ENCODE measurements at regions not wholly inside any gene's neighbourhood (a gene's known extent, or its start where the extent isn't known, plus 50 kb on each side); places are given as distances from the start of the nearest gene placed in this dataset.

DNA sequence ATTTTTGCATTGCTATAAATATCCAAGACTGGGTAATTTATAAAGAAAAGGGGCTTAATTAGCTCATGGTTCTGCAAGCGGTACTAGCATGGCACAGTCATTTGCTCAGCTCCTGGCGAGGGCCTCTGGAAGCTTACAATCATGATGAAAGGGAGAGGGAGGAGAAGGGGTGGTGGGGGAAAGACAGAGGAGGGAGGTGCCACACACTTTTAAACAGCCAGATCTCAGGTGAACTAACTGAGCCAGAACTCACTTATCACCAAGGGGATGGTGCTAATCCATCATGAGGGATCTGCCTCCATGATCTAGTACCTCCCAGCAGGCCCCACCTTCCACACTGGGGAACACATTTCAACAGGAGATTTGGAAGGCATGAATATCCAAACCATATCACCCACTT lies 476.3 kb downstream of the PCNX1 start:
- Histone ChIP-seq H3K9me3 (ENCODE audit: control insufficient read depth in 1 of 2, low read length in 2 of 2) (no peaks in the 10 kb centered on the region), H3K27ac (ENCODE audit: low read length) (no peak overlapping the region)

DNA sequence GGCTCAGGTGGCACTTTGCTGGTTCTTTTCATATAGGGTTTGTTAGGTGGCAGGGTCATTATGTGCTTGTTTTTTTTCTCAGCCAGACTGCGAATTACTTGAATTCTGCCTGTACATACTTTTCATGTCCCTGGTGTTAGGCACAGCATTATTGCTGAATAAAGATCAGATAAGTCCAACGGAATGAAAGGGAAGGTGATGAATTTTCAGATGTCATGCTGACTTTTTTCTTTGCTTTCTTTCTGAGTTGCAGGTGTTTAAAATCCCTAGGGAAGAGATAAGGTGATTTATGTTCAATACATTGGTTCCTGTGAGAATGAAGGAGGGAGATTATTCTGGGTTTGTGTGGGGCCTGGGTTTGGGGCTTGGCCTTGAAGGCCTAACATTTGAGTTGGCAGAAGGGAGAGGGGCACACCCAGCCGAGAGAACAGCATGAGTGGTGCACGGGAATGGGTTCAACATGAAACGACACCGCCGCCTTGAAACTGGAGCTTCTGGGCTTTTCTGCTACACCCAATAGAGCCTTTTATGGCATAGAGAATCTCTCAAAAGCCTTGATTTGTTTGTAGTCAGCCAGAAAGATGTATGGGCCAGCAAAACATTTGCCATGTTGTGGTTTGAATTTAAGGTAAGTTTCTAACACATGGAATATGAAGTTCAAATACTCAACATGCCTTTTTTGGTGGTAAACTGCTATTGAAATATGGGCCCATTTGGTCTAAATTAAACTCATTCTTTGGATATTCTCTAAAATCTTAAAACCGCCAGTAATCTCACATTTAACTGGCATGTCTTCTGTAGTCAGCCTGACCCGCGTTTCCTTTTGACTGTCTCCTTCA lies 477.0 kb downstream of the PCNX1 start:
- no peaks in the 10 kb centered on the region for H3K27me3 ChIP-seq (ENCODE audit: low read depth, low read length)
- H3K27ac ChIP-seq (ENCODE audit: low read length): no peak overlapping the region
- no peak overlapping the region for H3K4me3 ChIP-seq (ENCODE audit: low read depth in 1 of 2, low read length in 2 of 2)
- no peaks in the 10 kb centered on the region for H3K9me3 ChIP-seq (ENCODE audit: control insufficient read depth in 1 of 2, low read length in 2 of 2)
- H3K4me1 ChIP-seq (ENCODE audit: control insufficient read depth in 1 of 2, insufficient read depth in 2 of 2, low read length in 2 of 2): no peaks in the 10 kb centered on the region
- H3K36me3 ChIP-seq (ENCODE audit: control insufficient read depth in 1 of 2, insufficient read depth in 2 of 2, low read length in 2 of 2): no peaks in the 10 kb centered on the region

More for the DNA sequence above, 476.3 kb downstream of the PCNX1 start:
- Histone ChIP-seq H3K27me3 (ENCODE audit: low read depth, low read length) (no peaks in the 10 kb centered on the region), H3K36me3 (ENCODE audit: control insufficient read depth in 1 of 2, insufficient read depth in 2 of 2, low read length in 2 of 2) (no peaks in the 10 kb centered on the region), H3K4me1 (ENCODE audit: control insufficient read depth in 1 of 2, insufficient read depth in 2 of 2, low read length in 2 of 2) (no peaks in the 10 kb centered on the region), H3K4me3 (ENCODE audit: low read depth in 1 of 2, low read length in 2 of 2) (no peak overlapping the region)

DNA sequence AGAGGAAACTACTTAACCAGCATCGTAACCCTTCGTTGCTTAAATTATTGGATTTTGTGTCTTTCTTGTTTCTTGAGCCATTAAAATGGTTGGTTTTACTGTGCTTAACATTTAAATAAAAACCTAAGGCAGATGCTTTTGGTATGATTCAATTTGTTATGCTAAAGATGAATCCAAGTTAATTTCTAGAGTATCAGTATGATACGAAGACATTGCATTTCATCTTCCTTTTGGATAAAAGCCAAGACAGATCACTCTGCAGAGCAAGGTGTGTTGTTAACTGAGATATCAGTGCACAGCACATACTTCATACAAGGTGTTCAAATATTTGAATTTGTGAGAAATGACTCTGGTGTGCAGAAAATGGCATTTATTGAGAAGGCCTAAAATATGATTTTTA lies 480.5 kb downstream of the PCNX1 start:
- Histone ChIP-seq H3K9me3 (ENCODE audit: control insufficient read depth in 1 of 2, low read length in 2 of 2) (no peaks in the 10 kb centered on the region), H3K4me1 (ENCODE audit: control insufficient read depth in 1 of 2, insufficient read depth in 2 of 2, low read length in 2 of 2) (no peaks in the 10 kb centered on the region), H3K4me3 (ENCODE audit: low read depth in 1 of 2, low read length in 2 of 2) (no peak overlapping the region), H3K27me3 (ENCODE audit: low read depth, low read length) (no peaks in the 10 kb centered on the region), H3K27ac (ENCODE audit: low read length) (no peak overlapping the region), H3K36me3 (ENCODE audit: control insufficient read depth in 1 of 2, insufficient read depth in 2 of 2, low read length in 2 of 2) (no peaks in the 10 kb centered on the region)

DNA sequence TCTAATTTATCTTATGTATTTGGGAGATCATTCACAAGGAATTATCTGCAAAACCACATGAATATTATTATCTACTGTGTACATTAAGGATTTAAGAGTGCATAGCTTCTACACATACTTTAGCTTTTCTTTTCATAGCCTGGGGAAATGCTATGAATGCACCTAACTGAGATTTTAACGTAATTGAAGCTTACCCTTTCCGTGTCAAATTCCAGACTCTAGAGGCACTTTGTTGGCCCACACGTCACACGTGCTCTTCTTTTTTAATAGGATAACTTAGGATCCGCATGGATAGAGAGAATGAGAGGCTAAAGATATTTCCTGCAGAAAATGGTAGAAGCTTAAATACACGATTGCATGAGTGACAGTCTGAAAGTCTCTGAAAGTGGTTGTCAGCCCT lies 481.1 kb downstream of the PCNX1 start:
- Histone ChIP-seq H3K9me3 (ENCODE audit: control insufficient read depth in 1 of 2, low read length in 2 of 2) (no peaks in the 10 kb centered on the region), H3K4me3 (ENCODE audit: low read depth in 1 of 2, low read length in 2 of 2) (no peak overlapping the region), H3K27me3 (ENCODE audit: low read depth, low read length) (no peaks in the 10 kb centered on the region), H3K36me3 (ENCODE audit: control insufficient read depth in 1 of 2, insufficient read depth in 2 of 2, low read length in 2 of 2) (no peaks in the 10 kb centered on the region), H3K4me1 (ENCODE audit: control insufficient read depth in 1 of 2, insufficient read depth in 2 of 2, low read length in 2 of 2) (no peaks in the 10 kb centered on the region), H3K27ac (ENCODE audit: low read length) (no peak overlapping the region)

DNA sequence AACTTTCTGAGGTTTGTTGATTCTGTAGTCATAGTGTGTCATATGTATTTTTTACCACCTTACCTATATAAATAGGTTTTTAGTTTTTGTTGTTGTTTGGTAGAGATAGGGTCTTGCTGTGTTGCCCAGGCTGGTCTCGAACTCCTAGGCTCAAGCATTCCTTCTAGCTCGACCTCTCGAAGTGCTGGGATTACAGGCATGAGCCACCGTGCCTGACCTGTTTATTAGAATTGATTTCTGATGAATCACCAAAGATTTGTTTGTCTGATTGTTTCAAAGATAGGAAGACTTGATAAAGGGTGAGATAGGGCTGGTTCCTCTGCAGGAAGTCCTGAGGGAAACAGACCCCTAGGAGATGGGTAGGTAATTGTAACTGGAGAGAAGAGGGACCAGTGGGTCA lies 481.6 kb downstream of the PCNX1 start:
- Histone ChIP-seq H3K4me3 (ENCODE audit: low read depth in 1 of 2, low read length in 2 of 2) (no peak overlapping the region), H3K27me3 (ENCODE audit: low read depth, low read length) (no peaks in the 10 kb centered on the region), H3K9me3 (ENCODE audit: control insufficient read depth in 1 of 2, low read length in 2 of 2) (no peaks in the 10 kb centered on the region), H3K36me3 (ENCODE audit: control insufficient read depth in 1 of 2, insufficient read depth in 2 of 2, low read length in 2 of 2) (no peaks in the 10 kb centered on the region), H3K4me1 (ENCODE audit: control insufficient read depth in 1 of 2, insufficient read depth in 2 of 2, low read length in 2 of 2) (no peaks in the 10 kb centered on the region), H3K27ac (ENCODE audit: low read length) (no peak overlapping the region)

DNA sequence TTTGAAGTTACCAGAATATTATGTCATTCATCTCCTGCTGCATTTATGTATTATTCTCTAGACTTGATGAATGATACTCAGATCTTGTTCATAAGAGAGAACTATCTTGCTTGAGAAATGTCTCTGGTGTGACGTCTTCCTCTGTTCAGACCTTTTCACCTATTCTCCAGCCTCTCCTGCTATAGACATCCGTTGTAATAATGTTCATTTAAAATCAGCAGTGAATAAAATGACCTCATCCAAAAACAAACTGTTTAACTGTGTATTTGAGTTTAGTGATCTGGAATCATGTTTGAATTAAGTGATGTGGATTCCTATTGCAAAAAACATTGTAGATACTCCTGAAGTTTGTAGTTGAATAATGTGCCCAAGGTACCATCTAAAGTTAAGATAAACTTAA lies 487.1 kb downstream of the PCNX1 start:
- H3K27ac ChIP-seq (ENCODE audit: low read length): no peak overlapping the region
- H3K4me1 ChIP-seq (ENCODE audit: control insufficient read depth in 1 of 2, insufficient read depth in 2 of 2, low read length in 2 of 2): no peaks in the 10 kb centered on the region
- no peaks in the 10 kb centered on the region for H3K9me3 ChIP-seq (ENCODE audit: control insufficient read depth in 1 of 2, low read length in 2 of 2)
- H3K36me3 ChIP-seq (ENCODE audit: control insufficient read depth in 1 of 2, insufficient read depth in 2 of 2, low read length in 2 of 2): no peaks in the 10 kb centered on the region
- H3K4me3 ChIP-seq (ENCODE audit: low read depth in 1 of 2, low read length in 2 of 2): no peak overlapping the region
- H3K27me3 ChIP-seq (ENCODE audit: low read depth, low read length): no peaks in the 10 kb centered on the region

DNA sequence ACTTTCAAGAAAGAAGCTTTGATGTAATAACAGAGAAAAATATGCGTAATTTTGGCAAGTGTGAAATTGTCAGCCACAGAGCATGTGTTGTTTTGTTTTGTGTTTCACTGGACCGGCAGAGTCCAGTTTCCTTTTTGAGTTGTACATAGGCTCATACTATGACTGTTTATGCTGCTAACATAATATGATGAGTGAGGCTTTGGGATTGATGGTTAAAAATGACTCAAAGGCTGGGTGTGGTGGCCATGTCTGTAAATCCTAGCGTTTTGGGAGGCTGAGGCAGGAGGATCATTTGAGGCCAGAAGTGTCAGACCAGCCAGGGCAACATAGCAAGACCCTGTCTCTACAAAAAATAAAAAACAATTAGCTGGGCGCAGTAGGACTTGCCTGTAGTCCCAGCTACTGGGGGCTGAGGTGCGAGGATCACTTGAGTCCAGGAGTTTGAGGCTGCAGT lies 487.9 kb downstream of the PCNX1 start:
- H3K36me3 ChIP-seq (ENCODE audit: control insufficient read depth in 1 of 2, insufficient read depth in 2 of 2, low read length in 2 of 2): no peaks in the 10 kb centered on the region
- no peaks in the 10 kb centered on the region for H3K4me1 ChIP-seq (ENCODE audit: control insufficient read depth in 1 of 2, insufficient read depth in 2 of 2, low read length in 2 of 2)
- no peaks in the 10 kb centered on the region for H3K9me3 ChIP-seq (ENCODE audit: control insufficient read depth in 1 of 2, low read length in 2 of 2)
- no peak overlapping the region for H3K4me3 ChIP-seq (ENCODE audit: low read depth in 1 of 2, low read length in 2 of 2)
- no peaks in the 10 kb centered on the region for H3K27me3 ChIP-seq (ENCODE audit: low read depth, low read length)
- no peak overlapping the region for H3K27ac ChIP-seq (ENCODE audit: low read length)

DNA sequence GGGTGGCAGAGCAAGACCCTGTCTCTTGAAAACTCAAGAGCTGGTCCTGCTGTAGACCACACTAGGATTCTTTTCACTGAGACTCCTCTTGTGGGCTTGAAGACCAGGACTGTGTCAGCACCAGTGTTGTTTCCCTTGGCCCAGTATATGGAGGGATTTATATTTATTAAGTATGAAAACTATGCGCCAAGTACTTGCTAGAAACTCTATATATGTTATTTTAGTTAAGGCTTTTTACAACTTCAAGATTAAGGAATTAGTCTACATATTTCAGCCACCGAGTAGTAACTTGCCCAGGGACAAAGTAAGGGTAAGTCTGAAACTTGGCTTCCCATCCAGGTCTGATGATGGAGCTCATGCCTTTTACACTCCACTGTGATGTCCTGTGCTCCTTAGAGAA lies 488.4 kb downstream of the PCNX1 start:
- no peaks in the 10 kb centered on the region for H3K4me1 ChIP-seq (ENCODE audit: control insufficient read depth in 1 of 2, insufficient read depth in 2 of 2, low read length in 2 of 2)
- H3K9me3 ChIP-seq (ENCODE audit: control insufficient read depth in 1 of 2, low read length in 2 of 2): no peaks in the 10 kb centered on the region
- no peaks in the 10 kb centered on the region for H3K27me3 ChIP-seq (ENCODE audit: low read depth, low read length)
- no peaks in the 10 kb centered on the region for H3K36me3 ChIP-seq (ENCODE audit: control insufficient read depth in 1 of 2, insufficient read depth in 2 of 2, low read length in 2 of 2)
- H3K27ac ChIP-seq (ENCODE audit: low read length): no peak overlapping the region
- no peak overlapping the region for H3K4me3 ChIP-seq (ENCODE audit: low read depth in 1 of 2, low read length in 2 of 2)

DNA sequence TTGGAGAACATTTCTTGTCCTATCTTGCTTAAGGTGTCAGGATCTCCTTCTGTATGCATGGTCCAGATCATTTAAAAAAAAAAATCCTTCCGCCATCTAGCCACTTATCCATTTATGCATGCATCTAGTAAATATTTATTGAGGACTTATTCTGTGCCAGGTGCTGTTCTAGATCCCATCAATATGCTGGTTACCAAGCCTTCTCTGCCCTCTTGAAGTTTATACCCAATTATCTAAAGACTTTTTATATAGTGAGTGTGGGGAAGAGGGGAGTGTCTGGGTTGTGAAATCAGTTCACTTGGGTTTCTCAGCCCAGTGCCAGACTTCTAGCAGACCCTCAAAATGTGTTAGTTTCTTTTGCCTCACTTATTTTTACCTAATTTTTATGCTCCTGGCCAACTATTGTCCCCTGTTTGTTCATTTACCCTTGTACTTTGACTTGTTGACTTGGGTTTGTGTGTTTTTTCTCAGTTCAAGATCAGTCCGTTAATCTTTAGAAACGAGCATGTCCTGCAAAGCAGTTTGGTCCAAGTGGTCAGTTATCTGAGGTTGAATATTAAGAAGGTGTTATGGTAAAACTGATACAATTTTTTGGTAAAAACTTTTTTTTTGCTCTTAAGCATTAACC lies 488.9 kb downstream of the PCNX1 start:
- Histone ChIP-seq H3K4me1 (ENCODE audit: control insufficient read depth in 1 of 2, insufficient read depth in 2 of 2, low read length in 2 of 2) (no peaks in the 10 kb centered on the region), H3K36me3 (ENCODE audit: control insufficient read depth in 1 of 2, insufficient read depth in 2 of 2, low read length in 2 of 2) (no peaks in the 10 kb centered on the region), H3K4me3 (ENCODE audit: low read depth in 1 of 2, low read length in 2 of 2) (no peak overlapping the region), H3K27ac (ENCODE audit: low read length) (no peak overlapping the region), H3K27me3 (ENCODE audit: low read depth, low read length) (no peaks in the 10 kb centered on the region), H3K9me3 (ENCODE audit: control insufficient read depth in 1 of 2, low read length in 2 of 2) (no peaks in the 10 kb centered on the region)

DNA sequence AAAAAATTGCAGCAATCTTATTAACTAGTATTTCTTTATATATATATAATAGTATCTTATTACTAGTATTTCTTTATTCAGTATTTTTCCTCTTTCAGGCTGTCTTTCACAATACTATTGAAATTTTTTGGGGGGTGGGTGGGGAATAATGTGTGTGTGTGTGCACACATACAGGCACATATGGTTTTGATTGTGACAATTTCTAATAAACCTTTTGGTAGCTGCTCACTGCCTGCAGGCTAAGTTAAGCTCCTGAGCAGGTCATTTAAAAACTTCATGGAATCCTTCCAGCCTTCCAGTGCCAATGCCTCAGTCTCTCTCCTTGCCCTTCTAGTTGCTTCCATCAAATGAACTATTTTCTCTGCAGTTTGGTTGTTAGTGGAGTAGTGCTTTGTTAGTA lies 490.1 kb downstream of the PCNX1 start:
- Histone ChIP-seq H3K36me3 (ENCODE audit: control insufficient read depth in 1 of 2, insufficient read depth in 2 of 2, low read length in 2 of 2) (no peaks in the 10 kb centered on the region), H3K4me1 (ENCODE audit: control insufficient read depth in 1 of 2, insufficient read depth in 2 of 2, low read length in 2 of 2) (no peaks in the 10 kb centered on the region), H3K27ac (ENCODE audit: low read length) (no peak overlapping the region), H3K27me3 (ENCODE audit: low read depth, low read length) (no peaks in the 10 kb centered on the region), H3K9me3 (ENCODE audit: control insufficient read depth in 1 of 2, low read length in 2 of 2) (no peaks in the 10 kb centered on the region), H3K4me3 (ENCODE audit: low read depth in 1 of 2, low read length in 2 of 2) (no peak overlapping the region)

DNA sequence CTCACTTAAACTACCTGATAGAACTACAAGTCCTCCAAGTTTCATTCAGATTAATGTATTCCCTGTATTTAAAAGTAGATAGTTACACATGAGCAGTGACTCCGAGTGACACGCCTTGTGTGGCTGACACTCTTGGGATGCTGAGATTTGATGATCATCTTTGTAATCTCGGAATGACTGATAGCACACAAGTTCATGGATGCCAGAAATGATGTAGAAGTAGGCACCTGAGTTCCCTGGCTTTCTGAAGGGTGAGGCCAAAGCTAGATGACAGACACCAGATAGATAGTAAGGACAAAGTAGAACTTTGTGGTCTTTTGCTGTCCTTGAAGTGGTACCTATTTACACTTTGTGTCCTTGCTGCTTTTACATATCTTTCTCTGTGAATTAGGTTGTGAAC lies 491.2 kb downstream of the PCNX1 start:
- peak overlapping the region; percentile 67 for H3K27ac ChIP-seq (ENCODE audit: low read length)

More for the DNA sequence above, 491.2 kb downstream of the PCNX1 start:
- Histone ChIP-seq H3K27me3 (ENCODE audit: low read depth, low read length) (no peaks in the 10 kb centered on the region), H3K9me3 (ENCODE audit: control insufficient read depth in 1 of 2, low read length in 2 of 2) (no peaks in the 10 kb centered on the region), H3K4me3 (ENCODE audit: low read depth in 1 of 2, low read length in 2 of 2) (no peak overlapping the region), H3K36me3 (ENCODE audit: control insufficient read depth in 1 of 2, insufficient read depth in 2 of 2, low read length in 2 of 2) (no peaks in the 10 kb centered on the region), H3K4me1 (ENCODE audit: control insufficient read depth in 1 of 2, insufficient read depth in 2 of 2, low read length in 2 of 2) (no peaks in the 10 kb centered on the region)
